ENCODE measurements at regions not wholly inside any gene's neighbourhood (a gene's known extent, or its start where the extent isn't known, plus 50 kb on each side); places are given as distances from the start of the nearest gene placed in this dataset.

GRCh38 chr9:32708480-32709150 lies 73.1 kb upstream of the TAF1L start:
- no peak overlapping the region for H2AFZ ChIP-seq (ENCODE audit: control insufficient read depth, low read length)
- no peaks in the 10 kb centered on the region for H3K9me1 ChIP-seq (ENCODE audit: control insufficient read depth, extremely low read depth, insufficient read depth, low read length)
- no peak for TF ChIP-seq EZH2 (IDR thresholded peaks at IDR 0.05; ENCODE audit: low read length)
- TF ChIP-seq CTCF (optimal IDR thresholded peaks at IDR 0.05 in 1 of 3, IDR thresholded peaks at IDR 0.05 in 1 of 3, conservative IDR thresholded peaks at IDR 0.05 in 1 of 3; ENCODE audit: extremely low read depth in 1 of 3, insufficient read depth in 2 of 3, low read length in 3 of 3) = no peak
- peaks cover 7% of the 10 kb centered on the region for H3K4me1 ChIP-seq (ENCODE audit: control insufficient read depth, extremely low read depth, insufficient read depth, low read length)
- no peaks in the 10 kb centered on the region for H3K27me3 ChIP-seq (ENCODE audit: control insufficient read depth, extremely low read depth, insufficient read depth, low read length)
- no peak overlapping the region for H3K27ac ChIP-seq (ENCODE audit: control insufficient read depth, insufficient read depth, low read length)
- DNase-seq (ENCODE audit: low read depth, low spot score) (no peak), FAIRE-seq (no peak)
- no peak overlapping the region for H3K4me2 ChIP-seq (ENCODE audit: control insufficient read depth, extremely low read depth, insufficient read depth, low read depth, low read length)
- no peak overlapping the region for H3K4me3 ChIP-seq (ENCODE audit: control insufficient read depth in 2 of 3, extremely low read depth in 1 of 3, insufficient read depth in 2 of 3, low read depth in 1 of 3, low read length in 3 of 3)
- no peaks in the 10 kb centered on the region for H4K20me1 ChIP-seq (ENCODE audit: control insufficient read depth, extremely low read depth, insufficient read depth, low read length)
- dilution Hi-C loops (cut with MboI; ENCODE audit: extremely low pct_ligation_motif_present, low sequenced_read_pairs) = no loop called here
- H3K79me2 ChIP-seq (ENCODE audit: control insufficient read depth, insufficient read depth, low read length) = no peaks in the 10 kb centered on the region
- H3K9me3 ChIP-seq (ENCODE audit: control insufficient read depth, low read depth, low read length) = no peaks in the 10 kb centered on the region
- no peaks in the 10 kb centered on the region for H3K36me3 ChIP-seq (ENCODE audit: control insufficient read depth in 2 of 2, extremely low read depth in 1 of 2, insufficient read depth in 2 of 2, low read length in 2 of 2)
- H3K9ac ChIP-seq (ENCODE audit: control insufficient read depth, extremely low read depth, insufficient read depth, low read length) = no peak overlapping the region

- no peaks in the 10 kb centered on the region for H3K27me3 ChIP-seq (ENCODE audit: control insufficient read depth, extremely low read depth, insufficient read depth, low read length)
- H3K4me1 ChIP-seq (ENCODE audit: control insufficient read depth, extremely low read depth, insufficient read depth, low read length) = peaks cover 6% of the 10 kb centered on the region
- no peaks in the 10 kb centered on the region for H3K9me1 ChIP-seq (ENCODE audit: control insufficient read depth, extremely low read depth, insufficient read depth, low read length)
- H3K4me2 ChIP-seq (ENCODE audit: control insufficient read depth, extremely low read depth, insufficient read depth, low read depth, low read length) = no peak overlapping the region
- no peaks in the 10 kb centered on the region for H4K20me1 ChIP-seq (ENCODE audit: control insufficient read depth, extremely low read depth, insufficient read depth, low read length)
- no peak for TF ChIP-seq CTCF (optimal IDR thresholded peaks at IDR 0.05 in 1 of 3, IDR thresholded peaks at IDR 0.05 in 1 of 3, conservative IDR thresholded peaks at IDR 0.05 in 1 of 3; ENCODE audit: extremely low read depth in 1 of 3, insufficient read depth in 2 of 3, low read length in 3 of 3)
- TF ChIP-seq EZH2 (IDR thresholded peaks at IDR 0.05; ENCODE audit: low read length) = no peak
- no peaks in the 10 kb centered on the region for H3K9me3 ChIP-seq (ENCODE audit: control insufficient read depth, low read depth, low read length)
- H3K9ac ChIP-seq (ENCODE audit: control insufficient read depth, extremely low read depth, insufficient read depth, low read length) = no peak overlapping the region
- H3K36me3 ChIP-seq (ENCODE audit: control insufficient read depth in 2 of 2, extremely low read depth in 1 of 2, insufficient read depth in 2 of 2, low read length in 2 of 2) = no peaks in the 10 kb centered on the region
- FAIRE-seq = no peak
- H3K4me3 ChIP-seq (ENCODE audit: control insufficient read depth in 2 of 3, extremely low read depth in 1 of 3, insufficient read depth in 2 of 3, low read depth in 1 of 3, low read length in 3 of 3) = no peak overlapping the region
- dilution Hi-C loops (cut with MboI; ENCODE audit: extremely low pct_ligation_motif_present, low sequenced_read_pairs) = no loop called here
- no peak for DNase-seq (ENCODE audit: low read depth, low spot score)
- H3K27ac ChIP-seq (ENCODE audit: control insufficient read depth, insufficient read depth, low read length) = no peak overlapping the region
- no peak overlapping the region for H2AFZ ChIP-seq (ENCODE audit: control insufficient read depth, low read length)
- H3K79me2 ChIP-seq (ENCODE audit: control insufficient read depth, insufficient read depth, low read length) = no peaks in the 10 kb centered on the region
Measured at GRCh38 chr9:32709871-32710270, 73.5 kb upstream of the TMEM215 start.
